Prostate gland (tissue), 2 donors: ENCODE measurements at regions not wholly inside any gene's neighbourhood (a gene's known extent, or its start where the extent isn't known, plus 50 kb on each side); places are given as distances from the start of the nearest gene placed in this dataset.

Experiments used
- DNase-seq: peaks from one replicate; pipeline ENCODE4 v3.0.0-alpha.2; 2019; ENCODE audit warnings: low spot score
- H3K27ac ChIP-seq, 2 donors: fragments of 200-600 bp; sonication (generic); 2 replicates each; pipeline ENCODE4 v1.5.1; 2017 to 2019
- H3K27me3 ChIP-seq: fragments of 200-600 bp; sonication (generic); replicated peaks from 2 replicates; pipeline ENCODE4 v1.5.1; 2019; ENCODE audit not compliant: insufficient read depth
- H3K36me3 ChIP-seq, 2 donors: fragments of 200-600 bp; sonication (generic); 1 replicate in 1 of 2; 2 replicates in 1 of 2; pipeline versions ENCODE4 v1.5.1 to v1.8.1; 2017 to 2019
- H3K4me1 ChIP-seq: fragments of 200-600 bp; sonication (generic); replicated peaks from 2 replicates; pipeline ENCODE4 v1.5.1; 2019
- H3K4me3 ChIP-seq, 2 donors: fragments of 200-600 bp; sonication (generic); 2 replicates each; pipeline ENCODE4 v1.5.1; 2017 to 2019
- H3K9me3 ChIP-seq: fragments of 200-600 bp; sonication (generic); 2 replicates; pipeline ENCODE4 v1.5.1; 2017
- CTCF ChIP-seq, 4 experiments: fragments of 200-600 bp in 2 of 4; fragments of 450-650 bp in 2 of 4; sonication (generic) in 2 of 4; IDR thresholded peaks; 1 replicate in 3 of 4; 2 replicates in 1 of 4; pipeline ENCODE4 v1.5.1; 2016 to 2019; ENCODE audit warnings: antibody characterized with exemption in 4 of 4, mild to moderate bottlenecking in 2 of 4, moderate library complexity in 2 of 4
- POLR2A ChIP-seq: fragments of 450-650 bp; IDR thresholded peaks from one replicate; pipeline ENCODE4 v1.6.1; 2016; ENCODE audit warnings: antibody characterized with exemption, mild to moderate bottlenecking
- POLR2AphosphoS5 ChIP-seq: sonication (generic); formaldehyde crosslinking; IDR thresholded peaks from one replicate; pipeline ENCODE4 v1.6.1; 2017; ENCODE audit warnings: antibody characterized with exemption
- WGBS: methylation state at CpG from one replicate; pipeline ENCODE4 v1.1.5; 2018; 5-methylcytosine and 5-hydroxymethylcytosine counted together
- intact Hi-C: fragments of 100-400 bp; cut with DNase I; formaldehyde crosslinking; loops from one replicate; pipeline ENCODE4 v1.14.2; 2022

- H3K9me3 ChIP-seq = no peaks in the 10 kb centered on the region
- no peaks in the 10 kb centered on the region for H3K4me1 ChIP-seq
- TF ChIP-seq POLR2AphosphoS5 (no peak), POLR2A (no peak), CTCF (IDR thresholded peaks at IDR 0.05) (no peak)
- H3K27me3 ChIP-seq = no peaks in the 10 kb centered on the region
- H3K4me3 ChIP-seq = no peak overlapping the region
- no peak for DNase-seq
- no peaks in the 10 kb centered on the region for H3K36me3 ChIP-seq
- H3K27ac ChIP-seq = no peak overlapping the region
- 90% methylated on average over 2 of the region's 2 CpGs for WGBS
- intact Hi-C loops = no loop called here
Observed at GRCh38 chr6:105882121-105882803, 203.9 kb upstream of the PRDM1 start.

- no peaks in the 10 kb centered on the region for H3K36me3 ChIP-seq
- no peaks in the 10 kb centered on the region for H3K9me3 ChIP-seq
- TF ChIP-seq POLR2A = no peak
- no peak for TF ChIP-seq POLR2AphosphoS5
- no peak for TF ChIP-seq CTCF (IDR thresholded peaks at IDR 0.05)
- no peaks in the 10 kb centered on the region for H3K4me1 ChIP-seq
- intact Hi-C loops = no loop called here
- H3K27me3 ChIP-seq = no peaks in the 10 kb centered on the region
- no peak for DNase-seq
- WGBS = 96% methylated on average over 3 of the region's 3 CpGs
- H3K4me3 ChIP-seq = no peak overlapping the region
- no peak overlapping the region for H3K27ac ChIP-seq
Observed at GRCh38 chr6:105881608-105882007, 204.5 kb upstream of the PRDM1 start.

- DNase-seq = no peak
- Histone ChIP-seq H3K27ac (no peak overlapping the region), H3K9me3 (no peaks in the 10 kb centered on the region), H3K36me3 (no peaks in the 10 kb centered on the region), H3K4me1 (no peaks in the 10 kb centered on the region), H3K4me3 (no peak overlapping the region), H3K27me3 (no peaks in the 10 kb centered on the region)
- TF ChIP-seq POLR2AphosphoS5 = no peak
- 25% methylated on average over 13 of the region's 13 CpGs for WGBS
- intact Hi-C loops = no loop called here
Observed at GRCh38 chr6:105880030-105880492, 206.1 kb upstream of the PRDM1 start.

DNA sequence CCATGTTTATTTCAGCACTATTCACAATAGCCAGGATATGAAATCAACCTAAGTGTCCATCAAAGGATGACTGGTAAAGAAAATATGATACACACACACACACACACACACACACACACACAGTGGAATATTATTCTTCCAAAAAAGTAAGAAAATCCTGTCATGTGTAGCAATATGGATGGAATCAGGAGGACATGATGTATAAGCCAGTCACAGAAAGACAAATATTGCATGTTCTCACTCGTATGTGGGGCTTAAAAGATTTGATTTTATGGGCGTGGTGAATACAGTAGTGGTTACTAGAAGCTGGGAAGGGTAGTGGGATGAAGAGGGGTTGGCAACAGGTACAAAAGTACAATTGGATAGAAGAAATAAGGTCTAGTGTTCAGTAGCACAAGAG, 207.0 kb upstream of the PRDM1 start:
- Histone ChIP-seq H3K4me3 (no peak overlapping the region), H3K27me3 (no peaks in the 10 kb centered on the region), H3K4me1 (no peaks in the 10 kb centered on the region), H3K9me3 (no peaks in the 10 kb centered on the region), H3K27ac (no peak overlapping the region), H3K36me3 (no peaks in the 10 kb centered on the region)
- 65% methylated on average over 2 of the region's 2 CpGs for WGBS
- no peak for DNase-seq
- TF ChIP-seq POLR2AphosphoS5 (no peak), CTCF (IDR thresholded peaks at IDR 0.05) (no peak), POLR2A (no peak)
- intact Hi-C loops = no loop called here

GRCh38 chr6:105875974-105876640, 210.0 kb upstream of the PRDM1 start:
- intact Hi-C loops = no loop called here

More at GRCh38 chr6:105875974-105876640, 210.0 kb upstream of the PRDM1 start:
- H3K27ac ChIP-seq = no peak overlapping the region
- no peak overlapping the region for H3K4me3 ChIP-seq
- no peaks in the 10 kb centered on the region for H3K9me3 ChIP-seq
- no peaks in the 10 kb centered on the region for H3K36me3 ChIP-seq
- WGBS = 75% methylated on average over 11 of the region's 11 CpGs
- DNase-seq = no peak
- no peaks in the 10 kb centered on the region for H3K4me1 ChIP-seq
- no peak for TF ChIP-seq CTCF (IDR thresholded peaks at IDR 0.05)
- H3K27me3 ChIP-seq = no peaks in the 10 kb centered on the region
